ENCODE measurements at regions not wholly inside any gene's neighbourhood (a gene's known extent, or its start where the extent isn't known, plus 50 kb on each side); places are given as distances from the start of the nearest gene placed in this dataset.

DNA sequence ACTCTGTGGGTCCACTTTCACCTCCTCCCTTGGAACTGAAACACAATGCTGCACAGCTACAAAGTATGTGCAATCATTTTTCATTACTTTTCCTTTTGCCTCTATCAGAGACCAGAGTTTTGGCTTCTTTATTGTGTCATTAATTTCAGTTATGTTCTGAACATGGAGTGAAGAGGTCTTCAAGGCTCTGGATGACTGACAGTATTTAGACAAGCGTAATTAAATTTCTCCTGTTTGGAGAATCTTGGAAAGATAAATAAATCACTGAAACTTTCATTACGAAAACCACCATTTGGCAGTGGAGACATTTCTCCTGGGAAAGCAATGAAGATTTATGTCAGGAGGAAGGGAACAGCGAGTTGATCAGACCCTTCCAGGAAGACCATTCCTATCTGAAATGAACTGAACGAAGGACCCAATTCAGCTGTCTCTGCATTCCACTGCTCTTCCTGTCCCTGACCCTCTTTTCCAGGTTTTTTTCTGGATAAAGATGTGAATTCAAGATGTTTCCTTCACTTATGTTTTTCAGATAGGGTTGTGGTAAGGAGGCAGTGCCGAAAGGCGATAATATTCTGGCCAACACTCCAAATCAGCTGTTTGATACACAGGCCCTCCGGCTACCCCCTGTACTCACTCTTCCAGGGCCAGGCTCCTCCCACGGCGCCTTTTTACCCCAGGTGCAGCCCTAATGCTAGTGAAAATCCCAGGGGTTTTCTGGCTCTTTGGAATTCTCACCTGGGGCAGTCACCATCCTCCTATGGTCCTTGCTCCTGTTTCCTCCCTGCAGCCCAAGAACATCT lies 77.2 kb upstream of the OSMR start:
- no peak for TF ChIP-seq CTCF (IDR thresholded peaks at IDR 0.05)
- TF ChIP-seq POLR2A (IDR thresholded peaks at IDR 0.05), result no peak
- TF ChIP-seq EP300 (IDR thresholded peaks at IDR 0.05), result no peak
- no peak for TF ChIP-seq POLR2AphosphoS5 (IDR thresholded peaks at IDR 0.05)
